WI38 (cell line): ENCODE measurements at regions not wholly inside any gene's neighbourhood (a gene's known extent, or its start where the extent isn't known, plus 50 kb on each side); places are given as distances from the start of the nearest gene placed in this dataset.

Source experiments
- H3K4me3 ChIP-seq: 2 replicates; pipeline ENCODE4 v1.5.1; 2011; ENCODE audit warnings: low read depth, mild to moderate bottlenecking, control low read depth, low read length
- TF ChIP-seq, protein P1 (sequence below): IDR thresholded peaks from 2 replicates; pipeline ENCODE4 v1.5.1; 2012; ENCODE audit warnings: low read depth, mild to moderate bottlenecking, control low read depth, low read length

DNA sequence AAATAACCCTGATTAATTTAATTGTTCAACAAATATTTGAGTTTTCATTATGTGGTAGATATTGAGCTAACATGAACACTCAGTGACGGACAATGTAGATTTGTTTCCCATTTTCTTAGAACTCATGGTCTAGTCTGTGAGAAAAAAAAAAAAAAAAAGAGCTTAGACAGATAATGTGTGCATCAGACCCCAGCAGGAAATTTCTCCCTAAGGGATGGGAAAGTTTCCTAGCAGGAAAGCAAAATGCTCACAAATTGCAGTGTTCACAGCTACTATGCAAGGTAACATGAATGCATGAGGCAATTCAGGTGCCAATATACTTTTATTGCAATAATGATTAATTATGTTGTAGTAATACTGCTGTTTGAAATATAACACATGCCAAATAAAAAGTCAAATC, 843.2 kb upstream of the SLIT2 start:
- TF ChIP-seq, protein P1, sequence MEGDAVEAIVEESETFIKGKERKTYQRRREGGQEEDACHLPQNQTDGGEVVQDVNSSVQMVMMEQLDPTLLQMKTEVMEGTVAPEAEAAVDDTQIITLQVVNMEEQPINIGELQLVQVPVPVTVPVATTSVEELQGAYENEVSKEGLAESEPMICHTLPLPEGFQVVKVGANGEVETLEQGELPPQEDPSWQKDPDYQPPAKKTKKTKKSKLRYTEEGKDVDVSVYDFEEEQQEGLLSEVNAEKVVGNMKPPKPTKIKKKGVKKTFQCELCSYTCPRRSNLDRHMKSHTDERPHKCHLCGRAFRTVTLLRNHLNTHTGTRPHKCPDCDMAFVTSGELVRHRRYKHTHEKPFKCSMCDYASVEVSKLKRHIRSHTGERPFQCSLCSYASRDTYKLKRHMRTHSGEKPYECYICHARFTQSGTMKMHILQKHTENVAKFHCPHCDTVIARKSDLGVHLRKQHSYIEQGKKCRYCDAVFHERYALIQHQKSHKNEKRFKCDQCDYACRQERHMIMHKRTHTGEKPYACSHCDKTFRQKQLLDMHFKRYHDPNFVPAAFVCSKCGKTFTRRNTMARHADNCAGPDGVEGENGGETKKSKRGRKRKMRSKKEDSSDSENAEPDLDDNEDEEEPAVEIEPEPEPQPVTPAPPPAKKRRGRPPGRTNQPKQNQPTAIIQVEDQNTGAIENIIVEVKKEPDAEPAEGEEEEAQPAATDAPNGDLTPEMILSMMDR: no peak
- H3K4me3 ChIP-seq: no peak overlapping the region

DNA sequence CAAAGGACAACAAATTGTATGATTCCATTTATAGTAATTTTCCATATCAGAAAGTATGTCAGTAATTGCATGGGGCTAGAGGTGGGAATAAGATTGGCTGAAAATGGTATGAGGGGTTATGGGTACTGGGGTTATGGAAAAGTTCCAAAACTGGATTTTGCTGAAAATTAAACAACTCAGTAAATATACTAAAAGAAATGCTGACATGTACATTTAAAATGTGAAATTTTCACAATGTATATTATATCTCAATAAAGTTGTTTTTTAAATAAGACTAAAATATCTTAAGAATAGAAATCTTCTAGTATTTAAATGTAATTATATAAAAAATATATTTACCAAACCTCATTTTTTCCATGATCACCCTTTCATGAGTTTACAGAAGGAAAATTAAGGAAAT, 844.9 kb upstream of the SLIT2 start:
- H3K4me3 ChIP-seq: no peak overlapping the region
- TF ChIP-seq, protein P1: no peak

DNA sequence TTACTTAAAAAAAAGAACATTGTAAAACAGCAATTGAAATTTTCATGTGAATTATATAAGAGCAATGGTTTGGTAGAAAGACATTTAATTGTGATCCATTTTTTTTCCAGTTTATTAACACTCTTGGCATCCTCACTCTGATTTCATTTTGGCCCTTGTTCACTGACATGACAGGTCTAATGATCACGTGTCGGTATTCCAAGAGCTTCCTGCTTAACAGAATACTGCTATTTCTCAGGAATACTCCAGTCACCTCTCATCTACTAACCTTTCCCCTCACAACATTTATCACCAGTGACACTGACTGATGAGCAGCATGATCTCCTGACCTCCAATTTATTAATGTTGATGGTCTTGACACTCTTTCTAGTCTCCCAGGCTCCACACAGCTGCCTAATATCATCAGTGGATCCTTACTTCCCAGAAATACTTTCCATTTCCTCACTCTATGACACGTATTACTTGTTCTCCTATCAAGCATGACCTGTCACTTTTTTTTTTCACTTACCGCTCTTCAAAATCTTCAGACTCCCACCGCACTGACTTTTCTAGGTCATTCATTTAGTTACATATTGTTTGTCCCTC, 847.8 kb upstream of the SLIT2 start:
- TF ChIP-seq, protein P1: no peak
- no peak overlapping the region for H3K4me3 ChIP-seq

DNA sequence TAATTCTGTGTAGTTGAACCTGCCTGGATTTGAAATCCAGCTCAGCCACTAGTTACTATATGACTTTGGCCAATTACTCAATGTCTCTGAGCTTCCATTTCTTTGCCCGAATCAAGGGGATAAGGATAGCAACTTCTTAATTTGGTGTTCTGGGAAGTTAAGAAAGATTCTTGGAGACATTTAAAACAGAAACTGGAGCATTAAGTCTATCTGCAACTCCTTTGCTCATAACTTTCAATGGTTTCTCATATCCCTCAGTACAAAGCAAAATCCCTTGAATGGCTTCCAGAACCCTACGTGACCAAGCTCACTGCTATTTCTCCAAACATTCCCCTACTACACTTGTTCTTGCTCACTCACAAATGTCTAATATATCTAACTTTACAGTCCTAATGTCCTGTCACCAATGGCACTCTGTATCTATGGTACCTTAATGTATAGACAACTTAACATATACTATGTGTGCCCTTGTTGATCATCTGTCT, 849.1 kb upstream of the SLIT2 start:
- no peak overlapping the region for H3K4me3 ChIP-seq
- TF ChIP-seq, protein P1: no peak

DNA sequence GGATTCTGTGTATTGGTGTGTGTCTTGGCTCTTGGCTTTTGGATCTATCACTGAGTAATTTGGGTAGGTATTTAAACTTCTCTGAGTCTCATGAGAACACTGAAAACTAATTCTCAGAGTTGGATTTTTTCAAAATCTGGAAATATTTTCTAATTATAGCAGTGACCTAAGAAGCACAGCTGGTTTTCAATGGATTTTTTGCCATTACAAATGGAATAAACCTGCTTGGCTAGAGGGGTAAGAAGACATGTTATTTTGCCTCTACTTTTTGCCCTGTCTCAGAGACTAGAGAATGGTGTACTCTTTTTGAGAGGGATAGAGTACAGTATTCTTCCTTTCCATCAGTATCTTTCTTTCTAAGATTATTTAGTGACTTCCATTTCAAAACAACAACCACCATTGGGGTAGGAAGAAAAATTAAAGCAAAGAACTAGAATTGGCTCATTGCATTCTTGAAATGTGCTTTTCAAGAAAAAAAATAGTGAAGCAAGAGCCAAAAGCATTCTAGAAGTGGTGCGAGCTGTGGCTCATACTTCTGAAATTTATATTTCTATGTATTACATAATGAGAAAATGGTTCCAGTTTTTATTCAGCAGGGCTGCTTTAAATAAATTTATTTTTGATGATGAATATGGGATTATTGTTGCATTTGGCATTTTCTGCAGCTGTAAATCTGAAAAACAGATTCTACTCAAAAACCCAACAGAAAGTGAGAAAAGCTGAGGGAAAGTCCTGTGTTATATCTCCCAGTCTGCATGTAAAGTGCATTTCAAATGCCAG, 850.2 kb upstream of the SLIT2 start:
- no peak overlapping the region for H3K4me3 ChIP-seq
- TF ChIP-seq, protein P1: no peak

DNA sequence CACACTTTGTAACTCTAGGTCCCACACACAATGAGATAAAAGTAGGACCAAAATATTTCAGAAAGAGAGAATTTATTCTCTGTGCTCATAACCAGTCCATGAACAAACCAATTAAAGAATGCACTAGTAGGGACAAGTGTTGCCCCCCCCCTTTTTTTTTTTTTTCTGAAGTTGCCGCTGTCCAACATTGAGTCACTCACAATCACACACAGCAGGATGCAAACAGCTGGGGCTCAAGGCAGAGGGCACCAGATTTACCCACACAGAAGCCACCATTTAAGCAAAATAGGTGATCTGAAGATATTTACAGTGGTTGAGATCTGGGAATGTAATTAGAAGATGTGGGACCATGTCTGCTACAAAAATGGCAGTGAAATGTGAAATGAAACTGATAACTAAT, 850.9 kb upstream of the SLIT2 start:
- H3K4me3 ChIP-seq: no peak overlapping the region
- TF ChIP-seq, protein P1: no peak

DNA sequence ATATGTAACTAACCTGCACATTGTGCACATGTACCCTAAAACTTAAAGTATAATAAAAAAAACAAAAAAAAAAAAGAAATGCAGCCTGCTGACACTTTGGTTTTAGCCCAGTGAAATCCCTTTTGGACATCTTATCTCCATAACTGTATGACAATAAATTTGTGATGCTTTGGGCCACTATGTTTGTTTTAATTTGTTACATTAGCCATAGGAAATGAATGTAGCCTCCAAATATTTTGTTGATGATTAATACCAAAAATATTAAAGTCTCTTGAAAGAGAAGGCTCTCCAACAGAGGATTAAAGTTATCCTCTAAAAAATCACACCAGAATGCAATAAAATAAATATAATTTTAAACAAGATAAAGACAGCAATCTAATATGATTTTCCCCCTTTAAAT, 852.7 kb upstream of the SLIT2 start:
- no peak overlapping the region for H3K4me3 ChIP-seq
- TF ChIP-seq, protein P1: no peak
